ENCODE measurements at regions not wholly inside any gene's neighbourhood (a gene's known extent, or its start where the extent isn't known, plus 50 kb on each side); places are given as distances from the start of the nearest gene placed in this dataset.

GRCh38 chr2:144270951-144271350, 249.0 kb downstream of the ZEB2 start:
- TF ChIP-seq ZNF24 (tag by site-specific recombination; IDR thresholded peaks at IDR 0.05) (no peak), ZNF23 (tag by site-specific recombination; IDR thresholded peaks at IDR 0.05; ENCODE audit: borderline replicate concordance) (no peak), ZNF274 (IDR thresholded peaks at IDR 0.05; ENCODE audit: low read length) (no peak), ZNF274 (tag by site-specific recombination; IDR thresholded peaks at IDR 0.05; ENCODE audit: borderline replicate concordance) (no peak), ZNF184 (tag by site-specific recombination; IDR thresholded peaks at IDR 0.05) (no peak), ZSCAN5A (tag by site-specific recombination; IDR thresholded peaks at IDR 0.05) (no peak), ZSCAN4 (tag by site-specific recombination; IDR thresholded peaks at IDR 0.05) (no peak), ZSCAN16 (tag by site-specific recombination; IDR thresholded peaks at IDR 0.05) (no peak)
